AML-193 (cell line): ENCODE measurements at regions not wholly inside any gene's neighbourhood (a gene's known extent, or its start where the extent isn't known, plus 50 kb on each side); places are given as distances from the start of the nearest gene placed in this dataset.

ENCODE experiments used
- DNase-seq, 2 experiments: peaks; one replicate each; lab custom pipeline; 2025; lab: John Stamatoyannopoulos, UW

DNA sequence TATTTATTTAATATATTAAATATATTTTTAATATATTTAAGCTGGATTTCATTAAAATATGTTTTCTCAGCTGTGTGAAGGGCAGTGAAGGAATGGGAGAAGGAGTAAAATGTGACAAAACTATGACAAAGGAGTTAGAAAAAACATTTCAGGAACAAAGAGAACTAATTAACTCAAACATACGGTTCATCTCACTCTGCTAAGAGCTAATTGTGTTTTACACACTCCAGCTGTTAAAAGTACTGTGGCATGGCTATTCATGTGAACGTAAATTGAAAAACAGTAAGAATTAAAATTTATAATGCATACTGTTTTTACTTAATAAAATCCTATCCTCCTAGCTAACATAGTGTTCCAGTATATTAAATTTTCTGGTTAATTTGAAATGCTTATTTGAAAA lies 262.5 kb upstream of the GNAI1 start:
- no peak for DNase-seq

DNA sequence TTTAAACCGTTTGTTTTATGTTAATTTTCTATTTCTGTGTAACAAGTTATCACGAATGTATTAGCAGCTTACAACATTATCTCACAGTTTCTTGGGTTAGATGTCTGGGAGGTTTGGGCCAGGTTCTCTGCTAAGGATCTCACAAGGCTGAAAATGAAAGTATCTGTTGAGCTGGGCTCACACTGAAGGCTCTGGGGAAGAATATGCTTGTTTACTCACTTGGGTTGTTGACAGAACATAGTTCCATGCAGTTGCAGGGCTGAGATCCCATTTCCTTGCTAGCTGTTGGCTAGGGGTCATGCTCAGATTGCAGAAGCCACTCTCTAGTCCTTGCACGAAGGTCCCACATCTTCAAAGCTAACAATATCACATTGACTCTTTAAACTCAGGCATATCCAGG lies 266.6 kb upstream of the GNAI1 start:
- DNase-seq, result no peak

DNA sequence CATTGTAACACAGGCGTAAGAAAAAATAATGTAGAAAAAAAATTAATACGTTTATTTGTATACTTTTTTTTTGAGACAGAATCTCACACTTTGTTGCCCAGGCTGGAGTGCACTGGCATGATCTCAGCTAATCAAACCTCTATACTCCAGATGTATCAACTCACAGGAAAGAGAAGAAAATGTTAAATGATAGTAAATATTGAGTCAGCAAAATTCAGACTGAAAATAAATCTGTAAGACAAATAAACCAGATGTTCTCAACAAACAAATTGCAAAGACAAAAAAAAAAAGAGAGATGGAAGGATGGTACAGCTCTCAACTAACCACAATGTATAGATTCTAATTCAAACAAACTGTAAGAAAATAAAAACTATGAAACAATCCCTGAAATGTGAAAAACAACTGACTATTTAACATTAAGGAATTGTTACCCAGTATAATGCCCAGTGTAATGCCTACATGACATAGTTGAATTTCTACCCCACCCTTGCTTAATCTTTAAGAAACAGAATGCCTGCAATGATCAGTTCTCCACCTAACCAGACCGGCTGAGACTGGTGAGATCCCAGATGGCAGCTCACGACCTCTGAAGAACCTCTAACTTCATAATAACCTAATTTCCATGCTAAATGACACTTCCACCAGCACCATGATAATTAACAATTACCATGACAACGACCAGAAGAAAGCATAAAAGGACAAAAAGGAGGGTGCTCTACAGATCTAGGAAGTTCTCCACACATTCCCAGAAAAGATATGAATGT lies 272.0 kb upstream of the GNAI1 start:
- DNase-seq, result no peak

DNA sequence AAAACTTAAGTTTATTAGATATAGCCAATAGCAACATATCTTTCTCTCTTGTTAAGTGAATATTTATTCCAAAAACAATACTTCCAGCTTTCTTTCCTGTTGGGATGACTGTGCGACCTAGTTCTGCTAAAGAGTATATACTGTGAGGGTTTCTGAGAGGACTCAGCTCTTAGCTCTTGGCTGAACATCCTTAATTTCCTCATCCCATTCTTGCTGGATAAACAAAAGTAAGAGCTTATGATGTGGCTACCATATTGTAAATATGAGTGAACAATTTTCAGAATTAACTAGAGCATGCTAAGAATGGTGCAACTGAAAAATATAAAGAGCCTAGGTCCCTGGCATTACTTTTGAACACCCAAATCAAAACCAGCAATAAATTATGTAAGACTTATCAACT lies 279.5 kb upstream of the GNAI1 start:
- DNase-seq, result no peak

DNA sequence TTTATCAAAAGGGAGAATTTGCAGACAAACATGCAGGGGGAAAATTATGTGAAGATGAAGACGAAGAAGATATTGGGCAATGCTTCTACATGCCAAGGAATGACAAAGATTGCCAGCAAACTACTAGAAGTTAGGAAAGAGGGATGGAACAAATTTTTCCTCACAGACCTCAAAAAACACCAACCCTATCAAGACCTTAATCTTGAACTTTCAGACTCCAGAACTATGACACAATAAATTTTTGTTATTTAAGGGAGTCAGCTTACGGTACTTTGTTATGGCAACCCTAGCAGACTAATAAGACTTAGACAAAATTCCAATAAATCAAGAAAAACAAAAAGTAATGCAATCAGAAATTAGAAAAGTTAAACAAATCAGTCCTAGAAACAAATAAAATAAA lies 280.0 kb upstream of the GNAI1 start:
- DNase-seq, result no peak

DNA sequence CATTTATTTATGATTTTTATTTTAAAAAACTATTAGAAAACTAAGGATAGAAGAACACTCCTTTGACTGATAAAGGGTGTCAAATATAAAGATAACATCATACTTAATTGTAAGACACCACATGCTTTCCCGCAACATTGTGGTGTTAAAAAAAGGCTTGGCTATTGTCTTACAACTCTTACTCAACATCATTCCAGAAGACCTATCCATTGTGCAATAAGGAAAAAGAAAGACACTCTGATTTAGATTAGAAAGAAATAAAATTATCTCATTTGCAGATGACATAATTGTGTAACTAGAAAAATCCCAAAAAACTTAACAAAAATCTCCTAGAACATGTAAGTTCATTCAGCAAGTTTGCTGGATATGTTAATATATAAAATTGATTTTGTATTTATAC lies 296.7 kb upstream of the GNAI1 start:
- no peak for DNase-seq

DNA sequence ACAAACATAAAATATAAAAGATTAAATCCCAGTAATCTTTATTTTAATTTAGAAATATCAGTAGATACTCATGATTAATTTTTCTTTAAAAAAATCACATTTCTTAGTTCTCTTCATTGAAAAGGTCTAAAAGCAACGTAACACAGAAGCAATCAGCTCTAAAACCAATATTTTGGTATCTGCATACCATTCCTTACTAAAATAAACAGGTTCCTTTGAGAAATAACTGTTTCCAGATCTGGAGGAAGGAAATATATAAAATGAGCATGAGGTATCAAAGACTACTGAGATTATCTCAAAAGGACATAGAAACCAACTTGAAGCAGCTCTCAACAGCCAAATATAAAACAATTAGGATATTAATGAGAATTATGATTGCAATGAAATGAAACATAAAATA lies 301.0 kb upstream of the GNAI1 start:
- no peak for DNase-seq

DNA sequence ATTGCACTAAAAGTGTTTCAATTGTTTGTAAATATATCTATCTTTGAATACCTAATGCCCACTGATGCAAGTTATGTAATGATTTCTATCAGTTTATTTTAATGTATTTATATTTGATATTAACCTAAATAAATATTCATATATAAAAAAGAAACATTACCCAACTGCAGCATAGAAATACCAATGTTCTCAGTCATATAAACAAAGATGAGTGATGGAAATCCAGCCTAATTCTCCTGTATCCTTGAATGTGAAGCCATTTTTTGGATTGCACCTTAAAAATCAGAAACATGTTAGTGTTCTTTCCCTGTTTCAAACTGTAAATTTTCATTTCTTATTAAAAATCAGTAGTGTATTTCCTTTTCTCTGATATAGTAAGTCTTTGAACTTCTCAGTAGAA lies 305.8 kb upstream of the GNAI1 start:
- no peak for DNase-seq

DNA sequence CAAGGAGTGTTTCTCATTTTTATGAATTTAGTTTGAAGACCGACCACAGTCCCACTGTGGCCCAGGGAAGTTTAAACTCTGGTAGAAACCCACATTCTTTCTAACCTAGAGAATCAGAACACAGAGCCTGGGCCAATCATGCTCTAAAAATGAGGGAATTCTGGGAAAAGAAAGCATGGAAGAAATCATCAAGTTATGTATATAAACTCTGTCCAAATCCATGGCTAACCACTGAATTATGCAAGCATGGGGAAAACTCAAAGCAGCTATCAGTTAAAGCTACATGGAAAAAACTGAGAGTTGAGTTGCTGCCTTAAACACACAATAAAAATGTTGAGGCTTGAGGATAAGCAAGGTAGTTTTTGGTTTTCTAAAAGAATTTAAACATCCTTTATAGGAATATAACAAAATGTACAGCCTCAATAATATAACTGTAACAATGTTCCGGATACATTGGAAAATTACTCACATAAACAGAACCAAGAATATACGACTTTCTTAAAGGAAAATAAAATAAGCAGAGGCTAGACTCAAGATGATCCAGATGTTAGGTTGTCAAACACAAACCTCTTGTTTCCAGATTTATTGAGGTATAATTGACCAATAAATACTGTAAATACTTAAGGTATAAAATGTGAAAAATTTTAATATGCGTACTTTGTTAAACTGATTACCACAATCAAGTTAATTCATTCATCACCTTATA lies 311.2 kb upstream of the GNAI1 start:
- no peak for DNase-seq

DNA sequence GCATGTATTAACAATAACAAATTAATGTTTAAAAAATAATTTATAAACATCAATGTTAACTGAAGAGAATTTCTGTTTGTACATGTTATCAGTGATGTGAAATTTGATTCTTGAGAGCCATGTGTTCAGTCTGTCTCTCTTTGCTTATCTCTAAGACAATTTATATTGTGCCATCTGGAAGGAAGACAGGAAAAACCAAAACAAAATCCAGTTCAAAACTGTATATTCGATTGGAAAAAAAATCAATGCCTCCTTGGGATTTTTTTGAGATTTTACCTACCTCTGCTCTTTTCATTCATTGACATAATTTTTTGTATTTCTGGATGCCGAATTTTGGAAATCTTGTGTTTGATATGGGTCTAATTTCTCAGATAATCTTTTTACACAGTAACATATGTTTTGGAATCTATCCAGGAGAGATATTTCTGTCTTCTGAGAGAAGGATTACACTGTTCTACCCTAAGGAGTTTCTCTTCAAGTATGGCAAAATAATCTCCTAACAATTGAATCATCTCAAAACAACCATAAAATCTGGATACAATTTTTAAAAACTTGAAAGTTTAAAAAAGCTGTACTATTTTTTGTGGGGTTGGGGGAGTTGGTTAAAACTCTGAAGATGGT lies 311.9 kb upstream of the GNAI1 start:
- DNase-seq, result no peak

DNA sequence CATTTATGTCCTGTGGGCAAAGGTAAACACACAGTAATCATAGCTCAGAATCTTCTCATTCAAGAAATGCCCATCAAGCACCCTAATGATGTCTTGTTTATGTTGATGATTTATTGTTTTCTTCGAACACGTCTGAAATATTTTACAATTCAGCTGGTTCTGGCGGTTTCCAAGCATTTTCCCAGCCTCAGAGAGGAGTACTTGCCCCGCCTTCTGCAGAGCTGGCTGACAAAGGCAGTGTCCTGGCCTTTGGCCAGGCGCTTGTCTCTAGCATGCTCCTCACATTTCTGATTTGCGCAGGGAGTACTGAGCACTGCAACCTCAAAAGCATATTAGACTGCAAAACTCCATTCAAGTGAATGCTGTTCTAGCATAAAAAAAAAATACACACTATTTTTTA lies 314.2 kb upstream of the GNAI1 start:
- no peak for DNase-seq

DNA sequence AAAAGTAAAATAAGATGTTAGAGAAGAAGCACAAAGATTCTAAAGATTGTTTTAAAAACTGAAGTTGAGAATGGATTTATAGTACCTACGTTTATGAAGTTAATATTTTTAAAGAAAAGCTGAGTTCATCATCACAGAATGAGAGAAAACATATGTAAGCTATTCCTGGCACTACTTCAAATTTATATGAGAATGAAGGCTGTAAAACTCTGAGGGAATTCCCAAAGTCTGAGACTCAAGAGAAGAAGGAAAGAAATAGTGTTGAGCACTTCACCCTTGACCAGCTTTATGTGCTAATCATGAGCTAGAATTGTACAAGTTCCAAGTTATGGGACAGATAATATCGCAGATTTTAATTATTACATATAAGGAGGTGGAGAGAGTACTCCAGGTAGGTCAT lies 323.7 kb upstream of the GNAI1 start:
- DNase-seq, result no peak

DNA sequence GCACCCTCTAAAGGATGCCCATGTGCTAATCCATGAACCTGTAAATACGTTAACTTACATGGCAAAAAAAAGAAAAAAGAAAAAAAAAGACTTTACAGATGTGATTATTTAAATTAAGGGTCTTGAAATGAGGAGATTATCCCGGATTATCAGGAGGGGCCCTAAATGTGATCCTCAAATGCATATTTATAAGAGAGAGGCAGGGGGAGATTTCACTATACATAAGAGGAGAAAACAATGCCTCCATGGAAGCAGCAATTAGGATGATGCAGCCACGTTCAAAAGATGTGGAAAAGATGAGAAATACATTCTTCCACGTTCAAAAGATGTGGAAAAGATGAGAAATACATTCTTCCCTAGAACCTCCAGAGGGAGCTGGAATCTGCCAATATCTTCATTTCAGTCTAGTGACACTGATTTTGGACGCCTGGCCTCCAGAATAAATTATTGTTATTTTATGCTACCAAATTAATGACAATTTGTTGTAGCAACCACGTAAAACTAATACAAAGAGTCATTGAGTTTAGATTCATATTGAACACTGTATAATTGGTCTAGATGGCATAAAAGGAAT lies 328.4 kb upstream of the GNAI1 start:
- no peak for DNase-seq

DNA sequence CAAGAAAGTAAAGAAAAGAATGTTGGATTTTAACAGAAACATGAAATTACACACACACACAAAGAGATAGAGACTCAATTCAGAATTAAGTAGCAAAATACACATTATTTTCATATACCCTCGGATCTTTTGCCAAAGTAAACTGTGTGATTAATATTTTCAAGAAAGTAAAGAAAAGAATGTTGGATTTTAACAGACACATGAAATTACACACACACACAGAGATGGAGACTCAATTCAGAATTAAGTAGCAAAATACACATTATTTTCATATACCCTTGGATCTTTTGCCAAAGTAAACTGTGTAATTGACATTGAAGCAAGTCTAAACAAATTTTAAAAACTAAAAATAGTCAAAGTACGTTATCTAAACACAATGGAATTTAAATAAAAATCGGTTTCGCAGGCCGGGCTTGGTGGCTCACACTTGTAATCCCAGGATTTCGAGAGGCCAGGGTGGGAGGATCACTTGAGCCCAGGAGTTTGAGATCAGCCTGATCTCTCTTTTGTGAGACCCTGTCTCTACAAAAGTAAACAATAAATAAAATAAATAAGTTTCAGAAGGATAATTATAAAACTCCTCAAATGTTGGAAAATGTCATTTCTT lies 337.3 kb upstream of the MAGI2 start:
- DNase-seq, result no peak

DNA sequence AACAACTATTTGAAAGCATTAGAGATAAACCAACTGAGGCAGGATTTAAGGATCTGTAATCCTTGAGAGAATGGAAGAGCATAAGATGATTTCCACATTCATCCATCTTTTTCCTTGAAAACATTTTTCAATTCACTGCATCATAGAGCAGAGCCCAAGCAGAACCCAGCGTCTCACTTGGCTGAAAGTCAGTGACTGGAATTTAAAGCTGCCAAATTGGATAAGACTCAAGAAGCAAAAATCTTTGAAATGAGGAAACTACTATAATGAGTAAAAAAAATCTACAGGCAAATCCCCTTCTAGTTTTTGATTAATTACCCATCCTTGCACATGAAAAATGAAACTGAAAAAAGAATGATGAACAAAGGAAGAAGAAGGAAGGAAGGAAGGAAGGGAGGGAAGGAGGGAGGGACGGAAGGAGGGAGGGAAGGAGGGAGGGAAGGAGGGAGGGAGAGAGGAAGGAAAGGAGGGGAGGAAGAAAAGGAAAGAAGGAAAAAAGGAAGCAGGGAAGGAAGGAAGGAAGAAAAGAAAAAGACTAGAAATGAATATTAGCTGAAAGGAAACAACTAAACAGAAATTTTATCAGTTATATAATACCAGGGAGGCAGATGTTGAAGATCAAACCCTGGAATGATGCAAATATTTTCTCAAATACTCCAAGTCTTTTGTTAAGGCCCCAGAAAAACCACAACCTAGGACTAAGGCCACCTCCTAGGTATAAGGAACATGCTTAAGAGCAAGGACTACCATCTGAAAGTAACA lies 336.3 kb upstream of the MAGI2 start:
- DNase-seq, result no peak

DNA sequence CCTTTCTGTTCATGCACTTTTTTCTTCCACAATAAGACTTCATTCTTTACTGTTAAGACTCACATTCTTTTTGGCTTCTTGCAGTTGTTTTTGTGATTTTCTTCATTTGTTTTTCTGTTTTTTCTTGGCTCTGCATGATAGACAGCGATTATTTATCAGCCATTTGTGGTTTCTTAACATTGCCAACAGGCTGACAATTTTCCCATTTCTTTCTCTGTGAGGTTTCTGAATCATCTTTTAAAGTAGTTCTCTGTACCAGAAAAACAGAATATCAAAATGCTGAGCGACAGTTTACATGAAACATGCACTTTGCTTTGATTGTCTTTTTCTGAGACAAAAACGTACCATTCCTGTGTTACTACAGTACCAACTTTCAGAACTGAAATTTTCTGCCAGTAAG lies 334.2 kb upstream of the MAGI2 start:
- DNase-seq, result no peak

DNA sequence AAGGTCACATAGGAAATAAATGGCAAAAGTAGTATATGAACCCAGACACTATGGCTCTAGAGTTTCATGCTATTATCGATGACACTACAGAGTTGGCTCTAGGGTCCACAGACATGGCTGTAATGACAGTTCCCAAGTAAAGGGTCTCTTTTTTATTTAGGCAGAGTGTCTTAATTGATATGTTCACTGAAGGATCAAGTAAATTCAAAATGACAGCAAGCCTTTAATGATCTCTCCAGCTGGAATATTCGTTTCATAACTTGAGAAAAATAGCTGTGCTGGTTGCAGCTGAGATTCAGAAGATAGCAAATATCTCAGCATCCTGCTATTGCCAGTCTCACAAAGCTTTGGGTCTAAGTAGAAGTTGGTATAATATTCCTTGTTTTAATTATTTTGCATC lies 333.6 kb upstream of the MAGI2 start:
- no peak for DNase-seq

DNA sequence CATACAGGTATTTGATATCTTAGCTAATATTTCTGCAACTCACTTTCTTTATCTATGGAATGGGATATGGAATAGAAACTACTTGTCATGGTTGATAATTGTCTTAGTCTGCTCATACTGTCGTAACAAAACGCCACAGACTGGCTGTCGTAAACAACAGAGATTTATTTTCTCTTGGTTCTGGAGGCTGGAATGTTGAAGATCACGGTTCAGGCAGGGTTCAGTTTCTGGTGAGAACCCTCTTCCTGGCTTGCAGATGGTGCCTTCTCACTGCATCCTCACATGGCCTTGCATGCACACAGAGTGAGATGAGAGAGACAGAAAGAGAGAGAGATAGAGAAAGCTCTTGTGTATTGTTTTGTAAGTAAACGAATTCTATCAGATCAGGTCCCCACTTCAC lies 332.7 kb upstream of the MAGI2 start:
- DNase-seq, result no peak

DNA sequence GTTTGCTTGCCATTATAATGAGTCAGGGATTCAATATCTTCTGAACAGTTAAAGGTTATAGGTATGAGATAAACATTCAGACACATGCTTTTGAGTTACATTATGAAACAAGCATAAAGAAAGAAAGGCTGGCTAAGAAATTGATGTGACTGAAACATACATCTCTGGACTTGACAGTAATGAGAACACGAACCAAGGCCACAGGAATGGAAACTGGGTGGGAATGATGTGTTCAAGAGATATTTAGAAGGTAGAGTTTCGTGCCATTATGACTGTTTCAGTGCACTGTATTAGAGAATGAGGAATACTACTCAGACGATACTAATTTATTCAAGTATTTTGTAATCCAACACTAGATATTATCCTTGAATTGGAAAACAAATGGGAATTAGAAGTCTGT lies 332.1 kb upstream of the MAGI2 start:
- no peak for DNase-seq

DNA sequence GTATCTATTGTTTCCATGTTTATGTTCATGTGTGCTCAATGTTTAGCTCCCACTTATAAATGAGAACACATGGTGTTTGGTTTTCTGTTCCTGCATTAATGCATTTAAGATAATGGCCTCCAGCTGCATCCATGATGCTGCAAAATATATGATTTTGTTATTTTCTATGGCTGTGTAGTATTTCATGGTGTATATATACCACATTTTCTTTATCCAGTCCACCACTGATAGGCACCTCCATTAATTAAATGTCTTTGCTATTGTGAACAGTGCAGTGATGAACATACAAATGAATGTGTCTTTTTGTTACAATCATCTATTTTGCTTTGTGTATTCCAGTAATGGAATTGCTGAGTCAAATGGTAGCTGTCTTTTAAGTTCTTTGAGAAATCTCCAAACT lies 329.4 kb upstream of the MAGI2 start:
- no peak for DNase-seq

DNA sequence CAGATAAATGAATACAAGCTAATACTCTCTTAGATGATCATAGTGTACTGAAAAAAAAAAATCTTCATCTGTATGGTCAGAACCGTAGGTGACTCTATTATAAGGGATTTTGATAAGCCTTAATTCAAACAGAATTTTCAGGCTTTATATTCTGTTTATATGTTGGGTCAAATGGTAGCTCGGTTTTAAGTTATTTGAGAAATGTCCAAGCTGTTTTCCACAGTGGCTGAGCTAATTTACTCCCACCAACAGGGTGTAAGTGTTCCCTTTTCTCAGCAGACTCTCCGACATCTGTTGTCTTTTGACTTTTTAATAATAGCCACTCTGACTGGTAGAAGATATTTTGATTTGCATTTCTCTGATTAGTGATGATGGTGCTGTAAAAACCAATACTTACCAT lies 328.8 kb upstream of the MAGI2 start:
- DNase-seq, result no peak

DNA sequence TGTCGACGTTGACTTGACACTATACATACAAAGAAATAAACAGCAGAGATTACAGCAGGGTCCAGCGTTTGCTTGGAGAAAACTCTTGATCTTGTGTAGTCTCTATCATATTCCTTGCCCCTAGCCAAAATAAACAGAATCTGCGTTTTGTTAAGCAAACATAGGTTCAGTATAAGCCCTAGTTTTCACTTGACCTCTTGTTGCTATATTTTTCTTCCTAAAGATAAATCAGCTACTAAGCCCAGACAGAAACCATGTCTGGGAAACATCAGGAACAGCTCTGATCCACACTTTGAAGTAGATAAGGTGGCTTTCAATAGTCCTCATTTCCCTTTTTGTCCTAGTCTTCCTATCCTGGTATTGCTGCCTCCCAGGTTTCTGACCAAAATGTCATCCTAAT lies 328.2 kb upstream of the MAGI2 start:
- DNase-seq, result no peak
